ENCODE measurements at regions not wholly inside any gene's neighbourhood (a gene's known extent, or its start where the extent isn't known, plus 50 kb on each side); places are given as distances from the start of the nearest gene placed in this dataset.

DNA sequence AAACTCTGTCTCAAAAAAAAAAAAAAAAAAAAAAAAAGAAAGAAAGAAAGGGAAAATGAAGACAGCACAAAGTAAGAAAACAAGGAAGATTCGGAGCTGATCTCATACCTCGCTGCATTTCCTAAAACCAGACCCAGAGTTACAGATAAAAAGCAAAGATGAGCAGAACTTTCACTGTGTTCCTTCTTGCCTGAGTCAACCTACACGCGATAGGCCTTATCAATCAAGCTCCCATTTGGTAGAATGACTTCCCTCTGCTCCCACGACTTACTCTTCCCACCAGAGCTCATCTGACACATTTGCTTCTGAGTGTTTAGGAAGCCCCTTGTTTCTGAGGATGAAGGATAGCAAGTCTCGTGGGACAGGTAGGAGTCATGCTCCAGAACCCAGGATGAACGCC lies 302.9 kb downstream of the TFAP2A start:
- no peak for DNase-seq (ENCODE audit: low read depth, low spot score)
- intact Hi-C loops (cut with micrococcal nuclease; ENCODE audit: unreplicated experiment) (no loop called here), in situ Hi-C loops (cut with HindIII; ENCODE audit: low pct_unique_long_range_greater_than_20kb, low sequenced_read_pairs) (no loop called here)
- no peak for TF ChIP-seq POLR2AphosphoS5 (IDR thresholded peaks at IDR 0.05; ENCODE audit: low read depth, low read length)
- TF ChIP-seq TCF7L2 (IDR thresholded peaks at IDR 0.05; ENCODE audit: low read depth, low read length): no peak
- TF ChIP-seq SIN3A (IDR thresholded peaks at IDR 0.05; ENCODE audit: borderline replicate concordance, insufficient read depth, low read depth, low read length): no peak
- TF ChIP-seq, protein P1, sequence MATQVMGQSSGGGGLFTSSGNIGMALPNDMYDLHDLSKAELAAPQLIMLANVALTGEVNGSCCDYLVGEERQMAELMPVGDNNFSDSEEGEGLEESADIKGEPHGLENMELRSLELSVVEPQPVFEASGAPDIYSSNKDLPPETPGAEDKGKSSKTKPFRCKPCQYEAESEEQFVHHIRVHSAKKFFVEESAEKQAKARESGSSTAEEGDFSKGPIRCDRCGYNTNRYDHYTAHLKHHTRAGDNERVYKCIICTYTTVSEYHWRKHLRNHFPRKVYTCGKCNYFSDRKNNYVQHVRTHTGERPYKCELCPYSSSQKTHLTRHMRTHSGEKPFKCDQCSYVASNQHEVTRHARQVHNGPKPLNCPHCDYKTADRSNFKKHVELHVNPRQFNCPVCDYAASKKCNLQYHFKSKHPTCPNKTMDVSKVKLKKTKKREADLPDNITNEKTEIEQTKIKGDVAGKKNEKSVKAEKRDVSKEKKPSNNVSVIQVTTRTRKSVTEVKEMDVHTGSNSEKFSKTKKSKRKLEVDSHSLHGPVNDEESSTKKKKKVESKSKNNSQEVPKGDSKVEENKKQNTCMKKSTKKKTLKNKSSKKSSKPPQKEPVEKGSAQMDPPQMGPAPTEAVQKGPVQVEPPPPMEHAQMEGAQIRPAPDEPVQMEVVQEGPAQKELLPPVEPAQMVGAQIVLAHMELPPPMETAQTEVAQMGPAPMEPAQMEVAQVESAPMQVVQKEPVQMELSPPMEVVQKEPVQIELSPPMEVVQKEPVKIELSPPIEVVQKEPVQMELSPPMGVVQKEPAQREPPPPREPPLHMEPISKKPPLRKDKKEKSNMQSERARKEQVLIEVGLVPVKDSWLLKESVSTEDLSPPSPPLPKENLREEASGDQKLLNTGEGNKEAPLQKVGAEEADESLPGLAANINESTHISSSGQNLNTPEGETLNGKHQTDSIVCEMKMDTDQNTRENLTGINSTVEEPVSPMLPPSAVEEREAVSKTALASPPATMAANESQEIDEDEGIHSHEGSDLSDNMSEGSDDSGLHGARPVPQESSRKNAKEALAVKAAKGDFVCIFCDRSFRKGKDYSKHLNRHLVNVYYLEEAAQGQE (IDR thresholded peaks at IDR 0.05; ENCODE audit: insufficient read depth in 1 of 2, low read depth in 2 of 2, low read length in 1 of 2): no peak
- TF ChIP-seq, protein P2, sequence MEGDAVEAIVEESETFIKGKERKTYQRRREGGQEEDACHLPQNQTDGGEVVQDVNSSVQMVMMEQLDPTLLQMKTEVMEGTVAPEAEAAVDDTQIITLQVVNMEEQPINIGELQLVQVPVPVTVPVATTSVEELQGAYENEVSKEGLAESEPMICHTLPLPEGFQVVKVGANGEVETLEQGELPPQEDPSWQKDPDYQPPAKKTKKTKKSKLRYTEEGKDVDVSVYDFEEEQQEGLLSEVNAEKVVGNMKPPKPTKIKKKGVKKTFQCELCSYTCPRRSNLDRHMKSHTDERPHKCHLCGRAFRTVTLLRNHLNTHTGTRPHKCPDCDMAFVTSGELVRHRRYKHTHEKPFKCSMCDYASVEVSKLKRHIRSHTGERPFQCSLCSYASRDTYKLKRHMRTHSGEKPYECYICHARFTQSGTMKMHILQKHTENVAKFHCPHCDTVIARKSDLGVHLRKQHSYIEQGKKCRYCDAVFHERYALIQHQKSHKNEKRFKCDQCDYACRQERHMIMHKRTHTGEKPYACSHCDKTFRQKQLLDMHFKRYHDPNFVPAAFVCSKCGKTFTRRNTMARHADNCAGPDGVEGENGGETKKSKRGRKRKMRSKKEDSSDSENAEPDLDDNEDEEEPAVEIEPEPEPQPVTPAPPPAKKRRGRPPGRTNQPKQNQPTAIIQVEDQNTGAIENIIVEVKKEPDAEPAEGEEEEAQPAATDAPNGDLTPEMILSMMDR (IDR thresholded peaks at IDR 0.05): no peak
- H3K27me3 ChIP-seq (ENCODE audit: control insufficient read depth, insufficient read depth, low read length): no peaks in the 10 kb centered on the region
- H3K4me3 ChIP-seq (ENCODE audit: low read depth in 2 of 2, low read length in 2 of 2): no peak overlapping the region
- no peaks in the 10 kb centered on the region for H3K4me1 ChIP-seq (ENCODE audit: control insufficient read depth, insufficient read depth, low read length)
- CTCF ChIA-PET: no interaction called here
- no TSS peak for BruUV-seq (replicated peaks)
- H3K27ac ChIP-seq (ENCODE audit: low read length): no peak overlapping the region
- H3K9me3 ChIP-seq (ENCODE audit: control insufficient read depth, insufficient read depth, low read depth, low read length): no peaks in the 10 kb centered on the region
- no peaks in the 10 kb centered on the region for H3K36me3 ChIP-seq (ENCODE audit: control insufficient read depth, insufficient read depth, low read length)
- POLR2A ChIA-PET: no interaction called here
- no peak for ATAC-seq

DNA sequence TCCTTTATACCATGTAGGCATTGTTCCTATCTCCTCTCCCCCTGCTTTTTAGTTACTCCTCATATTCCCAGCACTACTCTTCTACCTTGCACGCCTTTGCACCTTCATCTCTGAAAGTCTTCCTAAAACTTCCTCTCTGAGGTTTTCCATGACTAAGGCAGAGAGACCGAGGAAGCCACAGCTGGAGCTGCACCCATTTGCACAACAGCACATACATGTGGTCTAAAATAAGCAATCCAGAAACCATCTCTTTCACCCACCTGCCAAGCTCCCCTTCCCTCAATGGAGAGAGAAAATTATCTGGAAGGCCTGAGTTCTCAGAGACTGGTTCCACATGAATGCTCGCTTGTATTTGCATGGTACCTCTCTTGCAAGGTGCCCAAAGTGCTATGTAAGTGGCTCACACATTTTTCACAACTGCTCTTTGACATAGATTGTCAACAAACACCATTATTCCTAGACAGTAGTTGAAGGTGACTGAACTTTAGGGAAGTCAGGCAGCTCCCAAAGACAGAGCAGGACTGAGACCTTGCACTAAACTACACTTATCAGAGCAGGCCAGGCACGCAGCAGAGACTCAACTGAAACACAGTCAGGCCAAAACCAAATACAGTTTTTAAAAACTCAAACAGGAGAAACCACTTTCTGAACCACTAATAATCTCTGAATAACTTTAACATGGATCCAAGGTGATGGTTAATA lies 313.2 kb downstream of the TFAP2A start:
- H3K4me3 ChIP-seq (ENCODE audit: low read depth in 2 of 2, low read length in 2 of 2): no peak overlapping the region
- no peaks in the 10 kb centered on the region for H3K9me3 ChIP-seq (ENCODE audit: control insufficient read depth, insufficient read depth, low read depth, low read length)
- no peak for DNase-seq (ENCODE audit: low read depth, low spot score)
- H3K27ac ChIP-seq (ENCODE audit: low read length): peak overlapping the region; percentile 34; the same call in 1 of the 2 replicates
- no peak for TF ChIP-seq SIN3A (IDR thresholded peaks at IDR 0.05; ENCODE audit: borderline replicate concordance, insufficient read depth, low read depth, low read length)
- TF ChIP-seq, protein P2 (IDR thresholded peaks at IDR 0.05): no peak
- no peak for TF ChIP-seq POLR2AphosphoS5 (IDR thresholded peaks at IDR 0.05; ENCODE audit: low read depth, low read length)
- TF ChIP-seq, protein P1 (IDR thresholded peaks at IDR 0.05; ENCODE audit: insufficient read depth in 1 of 2, low read depth in 2 of 2, low read length in 1 of 2): no peak
- TF ChIP-seq TCF7L2 (IDR thresholded peaks at IDR 0.05; ENCODE audit: low read depth, low read length): no peak
- ChIA-PET CTCF (no interaction called here), POLR2A (no interaction called here)
- peaks cover 17% of the 10 kb centered on the region for H3K4me1 ChIP-seq (ENCODE audit: control insufficient read depth, insufficient read depth, low read length)
- H3K27me3 ChIP-seq (ENCODE audit: control insufficient read depth, insufficient read depth, low read length): no peaks in the 10 kb centered on the region
- no peak for ATAC-seq
- intact Hi-C loops (cut with micrococcal nuclease; ENCODE audit: unreplicated experiment) (no loop called here), in situ Hi-C loops (cut with HindIII; ENCODE audit: low pct_unique_long_range_greater_than_20kb, low sequenced_read_pairs) (no loop called here)
- H3K36me3 ChIP-seq (ENCODE audit: control insufficient read depth, insufficient read depth, low read length): no peaks in the 10 kb centered on the region
- BruUV-seq (replicated peaks): no TSS peak

All from Panc1 (cell line).